Mesothelial cell of epicardium (in vitro differentiated cells): ENCODE measurements at regions not wholly inside any gene's neighbourhood (a gene's known extent, or its start where the extent isn't known, plus 50 kb on each side); places are given as distances from the start of the nearest gene placed in this dataset.
"Not testable (repeated sequence)": the region's sequence is repeated elsewhere in the genome, so short reads cannot be mapped to it uniquely, and the experiment has no call there.

Experiments used
- DNase-seq, 2 experiments: peaks; one replicate each; pipeline ENCODE4 v3.0.0; 2021; ENCODE audit warnings: low spot score in 2 of 2; ENCODE audit not compliant: unreplicated experiment in 2 of 2
- H3K27ac Mint-ChIP-seq: 2 replicates; pipeline ENCODE4 v1.8.0; 2021; ENCODE audit warnings: mixed read lengths
- H3K27me3 Mint-ChIP-seq: 2 replicates; pipeline ENCODE4 v1.8.0; 2021; ENCODE audit warnings: low read depth, mixed read lengths
- H3K36me3 Mint-ChIP-seq: 2 replicates; pipeline ENCODE4 v1.8.0; 2021; ENCODE audit warnings: mixed read lengths
- H3K4me1 Mint-ChIP-seq: 2 replicates; pipeline ENCODE4 v1.8.0; 2021; ENCODE audit warnings: mixed read lengths
- H3K4me3 Mint-ChIP-seq: 2 replicates; pipeline ENCODE4 v1.8.0; 2021; ENCODE audit warnings: mild to moderate bottlenecking, moderate library complexity, mixed read lengths
- H3K9me3 Mint-ChIP-seq: 2 replicates; pipeline ENCODE4 v1.8.0; 2021; ENCODE audit warnings: mixed read lengths
- TF ChIP-seq, protein P1 (sequence below): fragments of 200-600 bp; sonication (generic); IDR thresholded peaks from one replicate; pipeline ENCODE4 v1.5.0; 2021; ENCODE audit warnings: antibody characterized with exemption; ENCODE audit not compliant: unreplicated experiment

DNA sequence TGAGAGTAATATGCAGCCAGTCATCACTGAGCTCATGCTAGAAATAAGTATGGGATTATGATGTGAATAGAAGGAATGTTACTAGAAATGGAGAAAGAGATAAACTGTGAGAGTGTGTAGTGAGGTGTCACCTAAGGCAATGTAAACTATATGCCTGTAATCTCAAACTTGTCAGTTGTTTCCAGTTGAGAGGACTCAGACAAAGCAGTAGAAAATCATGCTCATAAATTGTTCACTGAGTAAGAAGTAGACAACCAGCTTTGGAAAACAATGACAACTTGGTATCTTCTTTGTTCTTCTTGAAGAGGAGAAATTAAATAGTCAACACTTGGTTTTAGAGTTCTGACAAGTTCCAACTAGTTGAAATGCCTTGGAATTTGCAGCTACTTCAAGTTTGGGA is 148.5 kb upstream of the OR4E1 start:
- Mint-ChIP-seq H3K27ac (no peak overlapping the region), H3K4me1 (no peaks in the 10 kb centered on the region), H3K36me3 (no peaks in the 10 kb centered on the region), H3K27me3 (peaks cover 23% of the 10 kb centered on the region), H3K4me3 (no peak overlapping the region), H3K9me3 (peaks cover 11% of the 10 kb centered on the region)
- TF ChIP-seq, protein P1, sequence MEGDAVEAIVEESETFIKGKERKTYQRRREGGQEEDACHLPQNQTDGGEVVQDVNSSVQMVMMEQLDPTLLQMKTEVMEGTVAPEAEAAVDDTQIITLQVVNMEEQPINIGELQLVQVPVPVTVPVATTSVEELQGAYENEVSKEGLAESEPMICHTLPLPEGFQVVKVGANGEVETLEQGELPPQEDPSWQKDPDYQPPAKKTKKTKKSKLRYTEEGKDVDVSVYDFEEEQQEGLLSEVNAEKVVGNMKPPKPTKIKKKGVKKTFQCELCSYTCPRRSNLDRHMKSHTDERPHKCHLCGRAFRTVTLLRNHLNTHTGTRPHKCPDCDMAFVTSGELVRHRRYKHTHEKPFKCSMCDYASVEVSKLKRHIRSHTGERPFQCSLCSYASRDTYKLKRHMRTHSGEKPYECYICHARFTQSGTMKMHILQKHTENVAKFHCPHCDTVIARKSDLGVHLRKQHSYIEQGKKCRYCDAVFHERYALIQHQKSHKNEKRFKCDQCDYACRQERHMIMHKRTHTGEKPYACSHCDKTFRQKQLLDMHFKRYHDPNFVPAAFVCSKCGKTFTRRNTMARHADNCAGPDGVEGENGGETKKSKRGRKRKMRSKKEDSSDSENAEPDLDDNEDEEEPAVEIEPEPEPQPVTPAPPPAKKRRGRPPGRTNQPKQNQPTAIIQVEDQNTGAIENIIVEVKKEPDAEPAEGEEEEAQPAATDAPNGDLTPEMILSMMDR = no peak
- DNase-seq = no peak

DNA sequence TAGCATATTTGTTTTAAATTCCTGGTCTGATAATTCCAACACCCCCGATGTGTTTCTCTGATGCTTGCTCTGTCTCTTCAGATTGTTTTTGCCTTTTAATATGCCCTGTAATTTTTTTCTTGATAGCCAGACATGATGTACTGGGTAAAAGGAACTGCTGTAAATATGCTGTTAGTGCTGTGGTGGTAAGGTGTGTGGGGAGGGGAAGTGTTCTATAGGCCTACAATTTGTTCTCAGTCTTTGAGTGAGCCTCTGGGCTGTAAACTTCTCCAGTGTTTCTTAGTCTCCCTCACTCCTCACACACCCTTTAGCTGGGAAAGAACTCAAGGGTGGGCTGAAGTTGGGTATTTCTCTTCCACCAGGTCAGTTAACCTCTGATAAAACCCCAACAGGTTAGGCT is 147.0 kb upstream of the OR4E1 start:
- Mint-ChIP-seq H3K9me3 (peaks cover 22% of the 10 kb centered on the region), H3K36me3 (no peaks in the 10 kb centered on the region), H3K27ac (no peak overlapping the region), H3K4me3 (no peak overlapping the region), H3K4me1 (no peaks in the 10 kb centered on the region), H3K27me3 (peaks cover 11% of the 10 kb centered on the region)
- no peak for DNase-seq
- TF ChIP-seq, protein P1 = no peak

DNA sequence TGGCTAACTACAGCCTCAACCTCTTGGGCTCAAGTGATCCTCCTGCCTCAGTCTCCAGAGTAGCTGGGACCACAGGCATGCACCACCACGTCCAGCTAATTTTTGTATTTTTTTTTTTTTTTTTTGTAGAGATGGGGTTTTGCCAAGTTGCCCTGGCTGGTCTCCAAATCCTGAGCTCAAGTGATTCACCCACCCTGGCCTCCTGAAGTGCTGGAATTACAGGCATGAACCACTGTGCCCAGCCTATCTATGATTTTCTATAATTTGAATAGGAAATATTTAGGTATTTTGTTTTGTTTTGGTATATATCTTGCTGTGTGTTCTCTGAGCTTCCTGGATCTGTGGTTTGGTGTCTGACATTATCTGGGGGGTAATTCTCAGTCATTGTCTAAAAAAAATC is 146.3 kb upstream of the OR4E1 start:
- peaks cover 23% of the 10 kb centered on the region for H3K9me3 Mint-ChIP-seq
- not testable (repeated sequence) for H3K27me3 Mint-ChIP-seq, DNase-seq, H3K27ac Mint-ChIP-seq, H3K4me3 Mint-ChIP-seq, H3K4me1 Mint-ChIP-seq, H3K36me3 Mint-ChIP-seq

DNA sequence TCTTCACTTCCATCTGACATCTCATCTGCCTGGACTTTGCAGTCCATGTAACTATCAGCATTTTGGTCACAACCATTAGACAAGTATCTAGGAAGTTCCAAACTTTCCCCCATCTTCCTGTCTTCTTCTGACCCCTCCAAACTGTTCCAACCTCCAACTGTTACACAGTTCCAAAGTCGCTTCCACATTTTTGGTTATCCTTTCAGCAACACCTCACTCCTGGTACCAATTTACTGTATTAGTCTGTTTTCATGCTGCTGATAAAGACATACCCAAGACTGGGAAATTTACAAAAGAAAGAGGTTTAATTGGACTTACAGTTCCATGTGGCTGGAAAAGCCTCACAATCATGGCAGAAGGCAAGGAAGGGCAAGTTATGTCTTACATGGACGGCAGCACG is 143.4 kb upstream of the OR4E1 start:
- not testable (repeated sequence) for H3K4me3 Mint-ChIP-seq, H3K4me1 Mint-ChIP-seq, H3K27ac Mint-ChIP-seq, DNase-seq, H3K36me3 Mint-ChIP-seq, H3K27me3 Mint-ChIP-seq
- peaks cover 26% of the 10 kb centered on the region for H3K9me3 Mint-ChIP-seq

DNA sequence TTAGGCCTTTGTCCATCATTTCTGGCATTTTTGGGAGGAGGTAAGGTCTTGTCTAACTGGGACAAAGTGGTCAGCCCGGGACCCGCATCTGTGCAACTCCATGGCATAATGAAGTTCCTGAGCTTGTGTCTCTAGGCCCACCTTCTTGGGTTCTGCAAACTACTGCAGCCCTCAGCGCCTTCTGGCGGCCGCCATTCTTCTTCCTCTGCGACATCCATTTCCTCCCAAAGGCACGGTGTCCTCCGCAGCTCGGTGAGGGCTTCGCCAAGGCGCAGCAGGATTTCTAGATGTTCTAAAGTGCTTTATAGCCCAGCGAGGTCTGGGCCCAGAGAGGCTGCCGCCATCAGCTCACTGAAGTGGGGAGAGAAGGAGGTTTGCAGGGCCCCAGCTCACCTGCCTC is 134.4 kb upstream of the OR4E1 start:
- DNase-seq = no peak
- no peak overlapping the region for H3K27ac Mint-ChIP-seq
- H3K4me3 Mint-ChIP-seq = no peak overlapping the region
- TF ChIP-seq, protein P1 = no peak
- H3K4me1 Mint-ChIP-seq = no peaks in the 10 kb centered on the region
- H3K36me3 Mint-ChIP-seq = no peaks in the 10 kb centered on the region
- H3K27me3 Mint-ChIP-seq = peaks cover 25% of the 10 kb centered on the region
- peaks cover 7% of the 10 kb centered on the region for H3K9me3 Mint-ChIP-seq

DNA sequence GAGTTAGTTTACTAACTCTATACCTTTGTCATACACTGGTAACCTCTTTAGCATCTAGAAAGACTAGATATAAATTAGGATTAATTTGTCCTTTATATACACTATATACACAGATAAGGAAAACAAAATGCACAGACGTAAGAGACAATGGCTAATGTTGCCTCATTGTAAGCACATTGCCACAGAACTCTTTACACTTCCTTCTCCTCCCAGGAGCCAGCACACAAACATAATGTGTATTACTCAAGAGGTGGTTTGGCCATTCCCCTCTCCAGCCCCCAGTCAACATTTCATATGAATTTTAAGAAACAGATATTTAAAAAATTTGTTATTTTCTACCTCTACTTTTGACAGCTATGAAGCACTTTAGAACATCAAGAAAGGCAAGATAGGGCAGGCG is 131.4 kb upstream of the OR4E1 start:
- Mint-ChIP-seq H3K4me3 (no peak overlapping the region), H3K9me3 (peaks cover 7% of the 10 kb centered on the region), H3K36me3 (no peaks in the 10 kb centered on the region), H3K4me1 (no peaks in the 10 kb centered on the region), H3K27ac (no peak overlapping the region), H3K27me3 (peaks cover 19% of the 10 kb centered on the region)
- DNase-seq = no peak
- TF ChIP-seq, protein P1 = no peak

DNA sequence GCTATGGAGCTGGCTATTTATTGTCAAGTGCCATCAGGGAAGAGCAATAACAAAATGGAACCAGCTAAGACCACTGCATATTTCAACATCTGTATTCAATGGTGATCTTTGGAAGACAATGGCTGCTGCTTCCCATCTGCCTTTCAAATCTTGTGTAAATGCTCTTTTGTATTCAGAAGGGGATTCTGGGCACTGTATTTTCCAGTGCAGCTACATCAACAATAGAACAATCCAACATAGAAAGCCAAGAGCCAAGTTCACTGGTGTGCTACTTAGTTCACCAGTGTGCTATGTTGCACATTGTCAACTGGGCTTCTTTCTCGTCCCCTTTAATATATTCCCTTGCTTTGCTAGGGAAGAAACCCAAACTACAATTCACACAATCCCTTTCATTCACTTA is 128.8 kb upstream of the OR4E1 start:
- Mint-ChIP-seq H3K27me3 (peaks cover 8% of the 10 kb centered on the region), H3K4me1 (no peaks in the 10 kb centered on the region), H3K9me3 (peaks cover 7% of the 10 kb centered on the region), H3K27ac (no peak overlapping the region), H3K36me3 (no peaks in the 10 kb centered on the region), H3K4me3 (no peak overlapping the region)
- DNase-seq = no peak
- TF ChIP-seq, protein P1 = no peak
